HG02885 (cell line): ENCODE measurements at regions not wholly inside any gene's neighbourhood (a gene's known extent, or its start where the extent isn't known, plus 50 kb on each side); places are given as distances from the start of the nearest gene placed in this dataset.
"Not testable (repeated sequence)": the region's sequence is repeated elsewhere in the genome, so short reads cannot be mapped to it uniquely, and the experiment has no call there.

Source experiments
- ATAC-seq: cut with Tn5 transposase; IDR thresholded peaks from one replicate; pipeline ENCODE4 v1.9.1; 2021; ENCODE audit warnings: mild to moderate bottlenecking; ENCODE audit not compliant: unreplicated experiment, poor library complexity

- ATAC-seq: no peak
Observed at GRCh38 chr11:115984228-115984627, 480.0 kb upstream of the CADM1 start.

- no peak for ATAC-seq
Observed at GRCh38 chr11:115982666-115983065, 478.5 kb upstream of the CADM1 start.

- no peak for ATAC-seq
Observed at GRCh38 chr11:115981814-115982471, 477.7 kb upstream of the CADM1 start.

DNA sequence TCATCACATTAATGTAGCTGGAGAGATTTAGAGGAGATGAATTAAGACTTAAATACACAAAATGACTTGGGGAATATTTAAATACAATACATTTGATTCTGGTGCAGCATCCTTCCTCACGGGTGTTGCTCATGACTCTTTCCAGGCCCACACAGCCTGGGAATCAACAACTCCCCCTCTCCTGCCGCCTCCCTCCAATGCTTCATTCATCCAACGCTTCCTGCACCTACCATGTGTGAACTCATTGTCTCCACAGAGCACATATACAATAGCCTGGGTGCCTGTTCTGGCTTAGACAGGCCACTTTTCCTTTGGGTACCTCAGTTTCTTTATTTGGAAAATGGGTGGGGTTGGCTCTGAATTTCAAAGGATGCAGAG is 476.9 kb upstream of the CADM1 start:
- ATAC-seq: no peak

GRCh38 chr11:115980337-115981103 is 476.3 kb upstream of the CADM1 start:
- no peak for ATAC-seq

DNA sequence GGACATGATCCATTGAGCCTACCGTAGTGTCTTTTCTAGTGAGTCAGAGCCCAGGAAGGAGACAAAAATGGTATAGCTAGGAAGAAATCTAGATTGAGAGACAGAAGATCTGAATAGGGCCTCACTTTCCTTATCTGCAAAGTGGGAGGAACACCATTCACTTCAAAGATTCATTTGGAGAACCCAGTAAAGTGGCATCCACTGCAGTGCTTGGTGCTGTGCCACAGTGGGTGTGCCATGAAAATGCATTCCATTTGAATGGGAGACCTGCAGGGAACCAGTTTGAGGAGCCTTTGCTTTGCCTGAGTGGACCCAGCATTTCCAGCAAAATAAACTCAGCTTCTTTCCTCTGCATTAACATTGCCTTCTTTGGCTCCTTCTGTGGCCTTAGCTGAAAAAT is 470.5 kb upstream of the CADM1 start:
- ATAC-seq: no peak

GRCh38 chr11:115967203-115967602 is 463.0 kb upstream of the CADM1 start:
- ATAC-seq: not testable (repeated sequence)

- no peak for ATAC-seq
Observed at GRCh38 chr11:115965767-115966504, 461.7 kb upstream of the CADM1 start.

DNA sequence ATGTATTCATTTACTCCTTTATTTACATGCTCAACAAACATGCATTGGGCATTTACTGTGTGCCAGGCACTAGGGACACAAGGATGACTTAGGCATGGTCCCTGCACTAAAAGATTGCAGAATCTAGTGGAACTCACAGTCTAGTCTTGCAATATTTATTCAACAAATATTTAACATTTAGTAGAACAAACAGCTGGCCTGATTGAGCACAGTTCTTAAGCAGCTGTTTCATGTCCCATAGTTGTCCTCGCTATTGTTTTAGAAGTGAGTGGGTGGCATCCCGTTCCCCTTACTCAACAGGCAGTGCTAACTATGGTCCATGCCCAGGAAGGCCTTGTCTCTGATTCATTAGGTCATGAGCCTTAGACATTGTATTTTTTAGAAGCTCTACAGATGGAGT is 459.9 kb upstream of the CADM1 start:
- no peak for ATAC-seq

- no peak for ATAC-seq
Observed at GRCh38 chr11:115963156-115963555, 458.9 kb upstream of the CADM1 start.

GRCh38 chr11:115961159-115962003 is 457.2 kb upstream of the CADM1 start:
- ATAC-seq: no peak

- no peak for ATAC-seq
Observed at GRCh38 chr11:115959081-115959486, 454.9 kb upstream of the CADM1 start.

DNA sequence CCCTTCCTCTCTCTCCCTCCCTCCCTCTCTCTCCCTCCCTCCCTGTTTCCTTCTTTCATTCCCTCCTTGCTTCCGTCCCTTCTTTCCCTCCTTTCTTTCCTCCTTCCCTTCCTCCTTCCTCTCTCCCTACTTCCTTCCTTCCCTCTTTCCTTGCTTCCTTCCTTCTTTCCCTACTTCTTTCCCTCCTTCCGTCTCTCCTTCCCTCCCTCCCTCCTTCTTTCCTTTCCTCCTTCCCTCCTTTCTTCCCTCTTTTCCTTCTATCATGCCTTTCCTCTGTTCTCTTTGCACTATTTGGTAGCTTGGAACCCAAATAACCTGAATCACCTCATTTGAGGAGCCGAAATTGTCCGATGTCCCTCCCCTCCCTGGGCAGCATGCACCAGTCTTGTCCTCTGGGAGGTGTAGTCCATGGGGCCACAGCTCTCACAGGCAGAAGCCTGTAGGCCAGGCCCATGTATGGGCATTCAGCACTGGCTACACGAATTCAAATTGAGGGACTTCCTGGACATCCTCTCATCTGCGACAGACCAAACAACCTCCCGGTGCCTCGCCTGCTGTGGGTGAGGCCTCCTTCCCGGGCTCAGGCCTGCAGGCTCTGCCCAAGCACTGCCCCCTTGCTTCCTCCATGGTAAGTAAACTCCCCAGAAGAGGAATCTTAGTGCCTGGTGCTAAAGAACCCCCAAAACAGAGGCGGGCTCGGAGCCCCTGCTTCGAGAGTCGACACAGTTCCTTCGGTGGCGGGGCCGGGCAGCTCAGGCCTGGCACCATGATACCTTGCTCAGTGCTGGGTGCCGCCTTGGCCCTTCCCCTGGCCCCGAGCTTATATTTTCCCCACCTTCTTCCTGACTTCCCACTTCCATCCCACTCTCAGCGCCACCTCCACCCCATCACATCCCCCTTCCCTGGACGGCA is 454.1 kb upstream of the CADM1 start:
- no peak for ATAC-seq

DNA sequence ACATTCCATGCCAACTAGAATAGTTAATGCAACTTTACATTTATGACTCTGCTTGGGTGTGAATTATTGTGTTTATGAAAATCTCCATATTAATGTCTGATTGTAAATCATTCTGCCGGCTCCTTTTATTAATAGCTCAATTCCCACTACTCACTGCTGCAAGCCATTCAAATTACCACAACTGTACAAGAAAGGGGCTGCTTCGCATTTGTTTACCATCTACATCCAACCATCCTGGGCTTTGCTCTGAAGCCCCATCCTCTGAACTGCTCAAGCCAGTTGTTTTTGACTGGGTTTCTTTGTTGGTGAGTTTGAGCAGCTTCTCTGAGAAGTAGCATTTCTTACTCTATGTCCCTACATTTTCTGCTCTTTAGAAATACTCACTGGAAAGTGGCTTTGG is 451.6 kb upstream of the CADM1 start:
- ATAC-seq: no peak

GRCh38 chr11:115950660-115951059 is 446.4 kb upstream of the CADM1 start:
- ATAC-seq: no peak

GRCh38 chr11:115944596-115944995 is 440.4 kb upstream of the CADM1 start:
- ATAC-seq: no peak

- no peak for ATAC-seq
Observed at GRCh38 chr11:115942011-115942410, 437.8 kb upstream of the CADM1 start.

GRCh38 chr11:115941481-115941993 is 437.3 kb upstream of the CADM1 start:
- no peak for ATAC-seq

GRCh38 chr11:115941044-115941443 is 436.8 kb upstream of the CADM1 start:
- ATAC-seq: no peak
